ENCODE measurements at regions not wholly inside any gene's neighbourhood (a gene's known extent, or its start where the extent isn't known, plus 50 kb on each side); places are given as distances from the start of the nearest gene placed in this dataset.

- TF ChIP-seq CTCF (IDR thresholded peaks at IDR 0.05; ENCODE audit: insufficient read depth, low read length) (no peak), GABPA (IDR thresholded peaks at IDR 0.05; ENCODE audit: low read depth) (no peak), REST (IDR thresholded peaks at IDR 0.05; ENCODE audit: insufficient replicate concordance, low read depth) (no peak), POLR2AphosphoS5 (IDR thresholded peaks at IDR 0.05; ENCODE audit: low read depth) (no peak)
Measured at GRCh38 chr19:23993440-23993839, 78.8 kb downstream of the ZNF726 start.
